ENCODE measurements at regions not wholly inside any gene's neighbourhood (a gene's known extent, or its start where the extent isn't known, plus 50 kb on each side); places are given as distances from the start of the nearest gene placed in this dataset.

DNA sequence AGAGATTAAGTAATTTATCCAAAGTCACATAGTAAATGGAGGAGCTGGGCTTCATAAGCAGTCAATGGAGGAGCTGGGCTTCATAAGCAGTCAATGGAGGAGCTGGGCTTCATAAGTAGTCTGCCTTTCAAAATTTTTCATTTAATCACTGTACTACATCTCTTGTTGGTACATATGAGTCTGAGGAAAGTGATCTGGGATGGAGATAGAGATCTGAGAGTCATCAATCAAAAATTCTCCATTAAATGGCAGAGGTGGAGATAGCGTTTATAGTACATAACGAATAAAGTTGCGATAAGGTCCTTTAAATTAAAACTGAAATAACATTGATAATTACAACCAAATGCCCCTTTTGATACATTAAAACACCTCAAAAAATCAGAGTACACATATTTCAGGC lies 189.3 kb downstream of the KLF5 start:
- H3K4me2 ChIP-seq, result no peak overlapping the region
- H3K9ac ChIP-seq, result no peak overlapping the region
- TF ChIP-seq Cebpa-rat (IDR thresholded peaks at IDR 0.05), result no peak
- no peak overlapping the region for H3K4me3 ChIP-seq
- no peaks in the 10 kb centered on the region for H3K27me3 ChIP-seq
- no peaks in the 10 kb centered on the region for H4K20me1 ChIP-seq
- no peaks in the 10 kb centered on the region for H3K36me3 ChIP-seq
- peaks cover 0 to 9% (median 6%) of the 10 kb centered on the region in 11 experiments; a peak in 9 of 22 replicates for H3K9me3 ChIP-seq (replicated peaks in 1 of 11)
- no peak overlapping the region for H3K27ac ChIP-seq
- no peaks in the 10 kb centered on the region for H3K4me1 ChIP-seq

GRCh38 chr13:73245246-73245645 lies 186.4 kb downstream of the KLF5 start:
- no peak for TF ChIP-seq Cebpa-rat (IDR thresholded peaks at IDR 0.05)
- H3K4me2 ChIP-seq, result no peak overlapping the region
- H3K9ac ChIP-seq, result no peak overlapping the region
- peaks cover 0 to 6% (median 4%) of the 10 kb centered on the region in 11 experiments; a peak in 9 of 22 replicates for H3K9me3 ChIP-seq (replicated peaks in 1 of 11)
- H3K4me1 ChIP-seq, result no peaks in the 10 kb centered on the region
- H3K36me3 ChIP-seq, result no peaks in the 10 kb centered on the region
- H3K27ac ChIP-seq, result no peak overlapping the region
- no peak overlapping the region for H3K4me3 ChIP-seq
- H3K27me3 ChIP-seq, result no peaks in the 10 kb centered on the region
- no peaks in the 10 kb centered on the region for H4K20me1 ChIP-seq

DNA sequence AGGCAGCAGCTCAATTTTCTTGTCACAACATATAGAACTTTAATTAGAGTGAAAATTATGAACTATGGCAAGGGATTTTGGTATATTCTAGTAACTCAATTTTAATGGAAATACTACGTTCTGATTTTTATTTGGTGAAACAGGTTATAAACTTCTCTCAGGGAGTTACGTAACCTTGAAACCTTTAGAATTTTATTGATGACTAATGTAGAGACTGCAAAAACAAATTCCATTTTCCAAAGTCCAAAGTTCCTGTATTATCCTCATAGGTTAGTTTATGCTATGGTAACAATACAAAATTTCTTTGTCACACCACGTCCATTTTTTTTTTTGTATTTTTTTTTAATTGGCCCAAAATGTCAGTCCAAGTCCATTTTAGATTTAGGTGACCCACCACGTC lies 185.7 kb downstream of the KLF5 start:
- Histone ChIP-seq H3K27ac (no peak overlapping the region), H3K4me3 (no peak overlapping the region), H3K36me3 (no peaks in the 10 kb centered on the region), H3K9me3 (replicated peaks in 1 of 11) (no peaks in the 10 kb centered on the region), H4K20me1 (no peaks in the 10 kb centered on the region), H3K27me3 (no peaks in the 10 kb centered on the region), H3K4me1 (no peaks in the 10 kb centered on the region), H3K9ac (no peak overlapping the region), H3K4me2 (no peak overlapping the region)
- no peak for TF ChIP-seq Cebpa-rat (IDR thresholded peaks at IDR 0.05)

DNA sequence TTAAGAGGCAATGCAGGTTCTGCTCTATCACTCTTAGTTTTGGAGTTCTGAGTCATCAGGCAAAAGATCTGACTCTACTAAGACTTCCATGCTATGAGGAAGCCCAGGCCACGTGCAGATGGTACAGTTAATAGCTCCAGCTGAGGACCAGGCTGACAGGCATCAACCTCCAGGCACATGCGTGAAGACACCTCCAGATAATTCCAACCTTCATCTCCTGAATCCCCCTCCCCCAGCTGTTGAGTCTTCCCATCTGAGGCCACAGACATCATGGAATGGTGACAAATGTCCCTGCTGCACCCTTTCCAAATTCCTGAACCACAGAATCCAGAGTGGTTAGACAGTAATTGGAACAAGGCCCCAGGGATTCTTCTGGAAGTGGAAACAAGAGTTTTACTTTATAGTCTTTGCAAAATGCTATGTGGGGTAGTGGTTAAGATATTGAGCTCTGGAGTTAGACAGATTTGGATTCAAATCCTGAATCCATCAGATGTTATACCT lies 183.8 kb downstream of the KLF5 start:
- Histone ChIP-seq H4K20me1 (no peaks in the 10 kb centered on the region), H3K4me2 (no peak overlapping the region), H3K36me3 (no peaks in the 10 kb centered on the region), H3K9me3 (replicated peaks in 1 of 11) (peaks cover 0 to 9% (median 4%) of the 10 kb centered on the region in 11 experiments; a peak in 6 of 22 replicates), H3K9ac (no peak overlapping the region), H3K4me3 (no peak overlapping the region), H3K27ac (no peak overlapping the region), H3K4me1 (peaks cover 0 to 7% (median 3%) of the 10 kb centered on the region in 10 experiments; a peak in 11 of 20 replicates), H3K27me3 (no peaks in the 10 kb centered on the region)
- TF ChIP-seq Cebpa-rat (IDR thresholded peaks at IDR 0.05), result no peak

DNA sequence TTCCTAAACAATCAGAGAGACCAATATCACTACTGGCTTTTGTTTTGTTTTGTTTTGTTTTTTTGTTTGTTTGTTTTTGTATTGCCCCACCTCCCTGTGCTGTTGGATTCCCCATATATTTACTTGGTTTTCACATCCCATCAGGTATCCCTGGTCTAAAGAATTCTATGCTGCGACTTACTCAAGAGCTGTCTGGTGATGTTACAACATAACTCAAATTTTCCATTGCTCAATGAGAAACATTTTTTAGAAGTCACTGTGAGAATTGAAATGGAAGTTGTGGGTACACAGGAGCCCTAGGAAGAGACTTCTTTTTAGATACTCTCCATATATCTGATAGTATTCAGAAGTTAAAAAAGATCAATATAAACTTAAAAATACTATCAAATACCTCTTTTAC lies 181.4 kb downstream of the KLF5 start:
- no peak overlapping the region for H3K4me3 ChIP-seq

GRCh38 chr13:73235385-73235784 lies 176.6 kb downstream of the KLF5 start:
- Histone ChIP-seq H4K20me1 (no peaks in the 10 kb centered on the region), H3K4me2 (no peak overlapping the region), H3K4me1 (peaks cover 17 to 34% (median 28%) of the 10 kb centered on the region in 10 experiments), H3K9me3 (replicated peaks in 1 of 11) (peaks cover 0 to 9% (median 4%) of the 10 kb centered on the region in 11 experiments; a peak in 6 of 22 replicates), H3K27ac (no peak overlapping the region), H3K27me3 (no peaks in the 10 kb centered on the region), H3K9ac (no peak overlapping the region), H3K36me3 (no peaks in the 10 kb centered on the region), H3K4me3 (no peak overlapping the region)
- TF ChIP-seq Cebpa-rat (IDR thresholded peaks at IDR 0.05), result no peak

More for the DNA sequence above, 181.4 kb downstream of the KLF5 start:
- no peak overlapping the region for H3K4me2 ChIP-seq
- H3K4me1 ChIP-seq, result peaks cover 0 to 17% (median 11%) of the 10 kb centered on the region in 10 experiments; a peak in 13 of 20 replicates
- TF ChIP-seq Cebpa-rat (IDR thresholded peaks at IDR 0.05), result no peak
- no peaks in the 10 kb centered on the region for H4K20me1 ChIP-seq
- no peak overlapping the region for H3K27ac ChIP-seq
- no peaks in the 10 kb centered on the region for H3K36me3 ChIP-seq
- peaks cover 0 to 9% (median 4%) of the 10 kb centered on the region in 11 experiments; a peak in 6 of 22 replicates for H3K9me3 ChIP-seq (replicated peaks in 1 of 11)
- H3K27me3 ChIP-seq, result no peaks in the 10 kb centered on the region
- H3K9ac ChIP-seq, result no peak overlapping the region

GRCh38 chr13:73231471-73231870 lies 172.7 kb downstream of the KLF5 start:
- Histone ChIP-seq H3K27me3 (no peaks in the 10 kb centered on the region), H3K36me3 (no peaks in the 10 kb centered on the region), H3K4me3 (no peak overlapping the region), H3K9ac (no peak overlapping the region), H3K4me2 (peak overlapping the region; percentile 39 to 67 (median 52)), H3K4me1 (peaks cover 22 to 34% (median 32%) of the 10 kb centered on the region in 10 experiments), H3K9me3 (replicated peaks in 1 of 11) (peaks cover 0 to 5% (median 0%) of the 10 kb centered on the region in 11 experiments; a peak in 1 of 22 replicates), H4K20me1 (no peaks in the 10 kb centered on the region), H3K27ac (peak overlapping the region in 10 of 11 experiments; percentile 3 to 60 (median 39); a peak in 13 of 22 replicates)
- no peak for TF ChIP-seq Cebpa-rat (IDR thresholded peaks at IDR 0.05)

GRCh38 chr13:73230716-73231115 lies 171.9 kb downstream of the KLF5 start:
- Histone ChIP-seq H3K4me3 (no peak overlapping the region), H3K9me3 (replicated peaks in 1 of 11) (peaks cover 0 to 5% (median 0%) of the 10 kb centered on the region in 11 experiments; a peak in 1 of 22 replicates), H3K4me1 (peaks cover 22 to 35% (median 33%) of the 10 kb centered on the region in 10 experiments), H3K9ac (no peak overlapping the region), H3K4me2 (peak overlapping the region; percentile 39 to 67 (median 52); a peak in 21 of 22 replicates), H3K36me3 (no peaks in the 10 kb centered on the region), H4K20me1 (no peaks in the 10 kb centered on the region), H3K27ac (peak overlapping the region in 10 of 11 experiments; percentile 20 to 61 (median 43); a peak in 16 of 22 replicates), H3K27me3 (no peaks in the 10 kb centered on the region)
- peak in 2 of 11 experiments; percentile 22; a peak in 2 of 22 replicates for TF ChIP-seq Cebpa-rat (IDR thresholded peaks at IDR 0.05)

DNA sequence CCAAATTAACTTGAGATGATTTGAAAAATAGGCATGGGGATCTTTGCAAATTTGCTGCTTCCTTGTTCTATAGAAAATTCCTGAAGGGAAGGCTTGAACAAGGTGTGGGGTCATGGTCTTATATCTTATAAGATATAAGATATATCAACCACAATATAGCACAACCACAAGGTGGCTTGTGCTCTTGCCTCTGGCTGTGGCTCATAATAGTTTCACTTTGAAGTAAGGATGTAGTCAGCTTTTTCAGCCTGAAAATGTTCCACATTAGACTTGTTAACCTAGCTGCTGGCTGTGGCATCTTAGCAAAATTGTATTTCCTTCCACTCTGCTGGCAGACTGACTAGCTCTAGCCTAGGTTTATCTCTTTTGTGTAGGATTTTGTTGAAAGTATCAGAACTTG lies 169.7 kb downstream of the KLF5 start:
- Histone ChIP-seq H3K27me3 (no peaks in the 10 kb centered on the region), H3K27ac (peak overlapping the region in 3 of 11 experiments; percentile 22 to 60 (median 37); a peak in 5 of 22 replicates), H3K9me3 (replicated peaks in 1 of 11) (peaks cover 0 to 5% (median 0%) of the 10 kb centered on the region in 11 experiments; a peak in 1 of 22 replicates), H3K36me3 (no peaks in the 10 kb centered on the region), H3K4me1 (peaks cover 33 to 54% (median 46%) of the 10 kb centered on the region in 10 experiments), H3K4me3 (no peak overlapping the region), H4K20me1 (no peaks in the 10 kb centered on the region), H3K4me2 (peak overlapping the region in 8 of 11 experiments; percentile 0 to 47 (median 14); a peak in 9 of 22 replicates), H3K9ac (no peak overlapping the region)
- no peak for TF ChIP-seq Cebpa-rat (IDR thresholded peaks at IDR 0.05)

- Histone ChIP-seq H3K4me2 (no peak overlapping the region), H3K4me1 (peaks cover 21 to 42% (median 35%) of the 10 kb centered on the region in 10 experiments), H4K20me1 (no peaks in the 10 kb centered on the region), H3K27ac (peak overlapping the region in 9 of 11 experiments; percentile 48 to 71 (median 62); a peak in 16 of 22 replicates), H3K4me3 (no peak overlapping the region), H3K36me3 (no peaks in the 10 kb centered on the region), H3K9me3 (replicated peaks in 1 of 11) (peaks cover 0 to 5% (median 0%) of the 10 kb centered on the region in 11 experiments; a peak in 1 of 22 replicates), H3K27me3 (no peaks in the 10 kb centered on the region), H3K9ac (no peak overlapping the region)
- TF ChIP-seq Cebpa-rat (IDR thresholded peaks at IDR 0.05), result no peak
These were observed 167.2 kb downstream of the KLF5 start for GRCh38 chr13:73225990-73226389.

Data from BLaER1 treated with 17β-estradiol and CSF1 and Interleukin-3, amounts not matched to agents 10 nM and 100 nM (cell line).